A549 (cell line): ENCODE measurements at regions not wholly inside any gene's neighbourhood (a gene's known extent, or its start where the extent isn't known, plus 50 kb on each side); places are given as distances from the start of the nearest gene placed in this dataset.

Experiments
- ATAC-seq, 2 experiments: fragments of 200-7000 bp in 1 of 2; fragments of >200 bp in 1 of 2; cut with Nextera tagmentation in 1 of 2; cut with Tn5 transposase in 1 of 2; 3 replicates each; pipeline versions ENCODE4 v1.8.0 to v1.9.1; 2018 to 2020; ENCODE audit warnings: mild to moderate bottlenecking in 1 of 2, moderate library complexity in 1 of 2
- CTCF ChIA-PET: fragments of 300-600 bp; sonication (Branson Sonifier 250); formaldehyde crosslinking; extraction: SDS; loops from one replicate; lab custom pipeline; 2021; ENCODE audit warnings: antibody characterized with exemption, inconsistent platforms; lab: Yijun Ruan, JAX
- POLR2A ChIA-PET: fragments of 350-600 bp; formaldehyde crosslinking; extraction: SDS; loops from one replicate; lab custom pipeline; 2021; ENCODE audit warnings: antibody characterized with exemption, inconsistent platforms; lab: Yijun Ruan, JAX
- DNase-seq, 2 experiments: peaks; one replicate each; pipeline versions ENCODE4 v3.0.0 to v3.0.0-alpha.2; 2011 to 2016; ENCODE audit warnings: low read depth in 1 of 2, low spot score in 1 of 2
- FAIRE-seq: peaks from 2 replicates; lab custom pipeline; 2011; peaks lifted over from hg19 to GRCh38; lab: Jason Lieb, UNC
- H3K27ac ChIP-seq, 2 experiments: fragments of >200 bp; sonication (Bioruptor Twin); formaldehyde crosslinking; 3 replicates each; pipeline ENCODE4 v1.5.1; 2016 to 2017
- H3K4me1 ChIP-seq: fragments of >200 bp; sonication (Bioruptor Twin); formaldehyde crosslinking; 3 replicates; pipeline ENCODE4 v1.6.1; 2016
- H3K4me2 ChIP-seq: fragments of >200 bp; sonication (Bioruptor Twin); formaldehyde crosslinking; 3 replicates; pipeline ENCODE4 v1.6.1; 2016
- H3K4me3 ChIP-seq: fragments of >200 bp; sonication (Bioruptor Twin); formaldehyde crosslinking; 3 replicates; pipeline ENCODE4 v1.5.1; 2016
- H3K9me3 ChIP-seq: fragments of >200 bp; sonication (Bioruptor Twin); formaldehyde crosslinking; 3 replicates; pipeline ENCODE4 v1.6.1; 2016
- CBX2 ChIP-seq: fragments of 200-600 bp; sonication (generic); IDR thresholded peaks from 2 replicates; pipeline ENCODE4 v1.6.1; 2016; ENCODE audit warnings: low read depth, mild to moderate bottlenecking, borderline replicate concordance
- CEBPB ChIP-seq, 2 experiments: fragments of >200 bp in 1 of 2; sonication (Bioruptor Twin) in 1 of 2; formaldehyde crosslinking in 1 of 2; IDR thresholded peaks; 2 replicates each; pipeline ENCODE4 v1.6.1; 2012 to 2016
- CHD4 ChIP-seq: fragments of 200-600 bp; sonication (generic); IDR thresholded peaks from 2 replicates; pipeline ENCODE4 v1.6.1; 2016; ENCODE audit warnings: antibody characterized with exemption, mild to moderate bottlenecking, borderline replicate concordance
- EHF ChIP-seq: fragments of 250-450 bp; sonication (Bioruptor Pico); IDR thresholded peaks from 2 replicates; pipeline ENCODE4 v1.5.0; 2020; ENCODE audit warnings: mild to moderate bottlenecking
- EP300 ChIP-seq, 2 experiments: fragments of >200 bp; sonication (Bioruptor Twin); formaldehyde crosslinking; IDR thresholded peaks; 2 replicates in 1 of 2; 3 replicates in 1 of 2; pipeline ENCODE4 v1.6.1; 2016 to 2017
- FOXS1 ChIP-seq: fragments of 250-450 bp; sonication (Bioruptor Pico); IDR thresholded peaks from 2 replicates; pipeline ENCODE4 v1.5.0; 2020; ENCODE audit warnings: mild to moderate bottlenecking, moderate library complexity
- GATA3 ChIP-seq: IDR thresholded peaks from 2 replicates; pipeline ENCODE4 v1.6.1; 2012; ENCODE audit warnings: borderline replicate concordance
- HDAC2 ChIP-seq: fragments of 200-600 bp; sonication (generic); IDR thresholded peaks from 2 replicates; pipeline ENCODE4 v1.6.1; 2016
- HEYL ChIP-seq: fragments of 250-450 bp; sonication (Bioruptor Pico); IDR thresholded peaks from 2 replicates; pipeline ENCODE4 v1.8.0; 2021; ENCODE audit warnings: mild to moderate bottlenecking, moderate library complexity
- HOXA7 ChIP-seq: fragments of 250-450 bp; sonication (Bioruptor Pico); IDR thresholded peaks from 2 replicates; pipeline ENCODE4 v1.5.0; 2020; ENCODE audit warnings: mild to moderate bottlenecking, moderate library complexity
- JUN ChIP-seq, 2 experiments: fragments of >200 bp; sonication (Bioruptor Twin); formaldehyde crosslinking; IDR thresholded peaks; 2 replicates in 1 of 2; 3 replicates in 1 of 2; pipeline ENCODE4 v1.6.1; 2016 to 2017
- KDM1A ChIP-seq: fragments of 200-600 bp; sonication (generic); IDR thresholded peaks from 2 replicates; pipeline ENCODE4 v1.6.1; 2016; ENCODE audit warnings: low read depth, mild to moderate bottlenecking
- KDM5A ChIP-seq: fragments of 200-600 bp; sonication (generic); IDR thresholded peaks from 2 replicates; pipeline ENCODE4 v1.6.1; 2016; ENCODE audit warnings: antibody characterized with exemption, mild to moderate bottlenecking
- MAZ ChIP-seq: fragments of 150-350 bp; IDR thresholded peaks from 2 replicates; pipeline ENCODE4 v1.6.1; 2014; ENCODE audit warnings: antibody characterized with exemption, low read depth, low read length, borderline replicate concordance
- NFE2L2 ChIP-seq: fragments of 150-350 bp; conservative IDR thresholded peaks from 2 replicates; pipeline ENCODE4 v1.6.1; 2014; ENCODE audit warnings: low read length
- NPAS2 ChIP-seq: fragments of 250-450 bp; sonication (Bioruptor Pico); IDR thresholded peaks from 2 replicates; pipeline ENCODE4 v1.8.0; 2022; ENCODE audit warnings: mild to moderate bottlenecking, moderate library complexity, borderline replicate concordance
- NR3C1 ChIP-seq: fragments of >200 bp; sonication (Bioruptor Twin); formaldehyde crosslinking; IDR thresholded peaks from 3 replicates; pipeline ENCODE4 v1.6.1; 2017
- RARB ChIP-seq: fragments of 250-450 bp; sonication (Bioruptor Pico); IDR thresholded peaks from 2 replicates; pipeline ENCODE4 v1.8.0; 2021; ENCODE audit warnings: mild to moderate bottlenecking, moderate library complexity
- RCOR1 ChIP-seq: fragments of 150-350 bp; IDR thresholded peaks from 2 replicates; pipeline ENCODE4 v1.6.1; 2014; ENCODE audit warnings: antibody characterized with exemption, low read length, low read depth
- RNF2 ChIP-seq: fragments of 200-600 bp; sonication (generic); IDR thresholded peaks from 2 replicates; pipeline ENCODE4 v1.6.1; 2016; ENCODE audit warnings: low read depth, mild to moderate bottlenecking, antibody characterized with exemption, moderate library complexity, borderline replicate concordance
- SREBF2 ChIP-seq: fragments of 450-650 bp; IDR thresholded peaks from 2 replicates; pipeline ENCODE4 v1.6.1; 2014; ENCODE audit warnings: mild to moderate bottlenecking, moderate library complexity
- TFCP2L1 ChIP-seq: fragments of 250-450 bp; sonication (Bioruptor Pico); IDR thresholded peaks from 2 replicates; pipeline ENCODE4 v1.5.0; 2021; ENCODE audit warnings: mild to moderate bottlenecking
- WGBS: methylation state at CpG from one replicate; pipeline ENCODE4 v1.1.6; 2017; ENCODE audit errors: missing lambda C conversion rate; 5-methylcytosine and 5-hydroxymethylcytosine counted together
- TF ChIP-seq, protein P1 (sequence below): IDR thresholded peaks from 2 replicates; pipeline ENCODE4 v1.6.1; 2012
- TF ChIP-seq, protein P2 (sequence below): fragments of 250-450 bp; sonication (Bioruptor Pico); IDR thresholded peaks from 2 replicates; pipeline ENCODE4 v1.5.0; 2020; ENCODE audit warnings: low read depth, mild to moderate bottlenecking, moderate library complexity
- TF ChIP-seq, protein P3 (sequence below): fragments of 200-600 bp; sonication (generic); IDR thresholded peaks from 2 replicates; pipeline ENCODE4 v1.6.1; 2016; ENCODE audit warnings: antibody characterized with exemption, mild to moderate bottlenecking, moderate library complexity
- TF ChIP-seq, protein P4 (sequence below): fragments of 250-450 bp; sonication (Bioruptor Pico); IDR thresholded peaks from 2 replicates; pipeline ENCODE4 v1.5.0; 2021; ENCODE audit warnings: mild to moderate bottlenecking, moderate library complexity, borderline replicate concordance

DNA sequence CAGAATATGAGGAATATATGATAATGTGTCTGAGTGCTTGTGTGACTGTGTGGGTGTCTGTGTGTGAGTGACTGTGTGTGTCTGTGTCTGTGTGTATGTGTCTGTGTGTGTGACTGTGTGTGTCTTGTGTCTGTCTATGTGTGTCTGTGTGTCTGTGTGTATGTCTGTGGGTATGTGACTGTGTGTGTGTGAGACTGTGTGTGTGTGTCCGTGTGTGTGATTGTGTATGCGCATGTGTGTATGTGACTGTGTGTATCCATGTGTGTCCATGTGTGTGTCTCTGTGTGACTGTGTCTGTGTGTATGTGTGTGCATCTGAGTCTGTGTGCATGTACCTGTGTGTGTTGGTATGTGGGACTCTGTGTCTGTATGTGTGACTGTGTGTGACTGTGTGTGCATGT lies 1361.2 kb upstream of the TMEM132C start:
- H3K4me1 ChIP-seq: no peaks in the 10 kb centered on the region
- WGBS: 92% methylated on average over 2 of the region's 2 CpGs
- no peak for FAIRE-seq
- ChIA-PET CTCF (no interaction called here), POLR2A (no interaction called here)
- H3K9me3 ChIP-seq: no peaks in the 10 kb centered on the region
- H3K27ac ChIP-seq: no peak overlapping the region
- no peak for ATAC-seq
- TF ChIP-seq CEBPB (IDR thresholded peaks at IDR 0.05) (no peak), RCOR1 (no peak), HDAC2 (no peak), HEYL (no peak), FOXS1 (no peak), KDM5A (no peak), NFE2L2 (no peak), TFCP2L1 (CRISPR knock-in tag) (no peak), RNF2 (no peak), CBX2 (no peak), HOXA7 (no peak), NPAS2 (CRISPR knock-in tag) (no peak)
- TF ChIP-seq, protein P1, sequence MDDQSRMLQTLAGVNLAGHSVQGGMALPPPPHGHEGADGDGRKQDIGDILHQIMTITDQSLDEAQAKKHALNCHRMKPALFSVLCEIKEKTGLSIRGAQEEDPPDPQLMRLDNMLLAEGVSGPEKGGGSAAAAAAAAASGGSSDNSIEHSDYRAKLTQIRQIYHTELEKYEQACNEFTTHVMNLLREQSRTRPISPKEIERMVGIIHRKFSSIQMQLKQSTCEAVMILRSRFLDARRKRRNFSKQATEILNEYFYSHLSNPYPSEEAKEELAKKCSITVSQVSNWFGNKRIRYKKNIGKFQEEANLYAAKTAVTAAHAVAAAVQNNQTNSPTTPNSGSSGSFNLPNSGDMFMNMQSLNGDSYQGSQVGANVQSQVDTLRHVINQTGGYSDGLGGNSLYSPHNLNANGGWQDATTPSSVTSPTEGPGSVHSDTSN: no peak
- TF ChIP-seq, protein P2, sequence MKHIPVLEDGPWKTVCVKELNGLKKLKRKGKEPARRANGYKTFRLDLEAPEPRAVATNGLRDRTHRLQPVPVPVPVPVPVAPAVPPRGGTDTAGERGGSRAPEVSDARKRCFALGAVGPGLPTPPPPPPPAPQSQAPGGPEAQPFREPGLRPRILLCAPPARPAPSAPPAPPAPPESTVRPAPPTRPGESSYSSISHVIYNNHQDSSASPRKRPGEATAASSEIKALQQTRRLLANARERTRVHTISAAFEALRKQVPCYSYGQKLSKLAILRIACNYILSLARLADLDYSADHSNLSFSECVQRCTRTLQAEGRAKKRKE: no peak
- TF ChIP-seq, protein P3, sequence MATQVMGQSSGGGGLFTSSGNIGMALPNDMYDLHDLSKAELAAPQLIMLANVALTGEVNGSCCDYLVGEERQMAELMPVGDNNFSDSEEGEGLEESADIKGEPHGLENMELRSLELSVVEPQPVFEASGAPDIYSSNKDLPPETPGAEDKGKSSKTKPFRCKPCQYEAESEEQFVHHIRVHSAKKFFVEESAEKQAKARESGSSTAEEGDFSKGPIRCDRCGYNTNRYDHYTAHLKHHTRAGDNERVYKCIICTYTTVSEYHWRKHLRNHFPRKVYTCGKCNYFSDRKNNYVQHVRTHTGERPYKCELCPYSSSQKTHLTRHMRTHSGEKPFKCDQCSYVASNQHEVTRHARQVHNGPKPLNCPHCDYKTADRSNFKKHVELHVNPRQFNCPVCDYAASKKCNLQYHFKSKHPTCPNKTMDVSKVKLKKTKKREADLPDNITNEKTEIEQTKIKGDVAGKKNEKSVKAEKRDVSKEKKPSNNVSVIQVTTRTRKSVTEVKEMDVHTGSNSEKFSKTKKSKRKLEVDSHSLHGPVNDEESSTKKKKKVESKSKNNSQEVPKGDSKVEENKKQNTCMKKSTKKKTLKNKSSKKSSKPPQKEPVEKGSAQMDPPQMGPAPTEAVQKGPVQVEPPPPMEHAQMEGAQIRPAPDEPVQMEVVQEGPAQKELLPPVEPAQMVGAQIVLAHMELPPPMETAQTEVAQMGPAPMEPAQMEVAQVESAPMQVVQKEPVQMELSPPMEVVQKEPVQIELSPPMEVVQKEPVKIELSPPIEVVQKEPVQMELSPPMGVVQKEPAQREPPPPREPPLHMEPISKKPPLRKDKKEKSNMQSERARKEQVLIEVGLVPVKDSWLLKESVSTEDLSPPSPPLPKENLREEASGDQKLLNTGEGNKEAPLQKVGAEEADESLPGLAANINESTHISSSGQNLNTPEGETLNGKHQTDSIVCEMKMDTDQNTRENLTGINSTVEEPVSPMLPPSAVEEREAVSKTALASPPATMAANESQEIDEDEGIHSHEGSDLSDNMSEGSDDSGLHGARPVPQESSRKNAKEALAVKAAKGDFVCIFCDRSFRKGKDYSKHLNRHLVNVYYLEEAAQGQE: no peak
- no peak for DNase-seq
- H3K4me3 ChIP-seq: no peak overlapping the region
- no peak overlapping the region for H3K4me2 ChIP-seq

DNA sequence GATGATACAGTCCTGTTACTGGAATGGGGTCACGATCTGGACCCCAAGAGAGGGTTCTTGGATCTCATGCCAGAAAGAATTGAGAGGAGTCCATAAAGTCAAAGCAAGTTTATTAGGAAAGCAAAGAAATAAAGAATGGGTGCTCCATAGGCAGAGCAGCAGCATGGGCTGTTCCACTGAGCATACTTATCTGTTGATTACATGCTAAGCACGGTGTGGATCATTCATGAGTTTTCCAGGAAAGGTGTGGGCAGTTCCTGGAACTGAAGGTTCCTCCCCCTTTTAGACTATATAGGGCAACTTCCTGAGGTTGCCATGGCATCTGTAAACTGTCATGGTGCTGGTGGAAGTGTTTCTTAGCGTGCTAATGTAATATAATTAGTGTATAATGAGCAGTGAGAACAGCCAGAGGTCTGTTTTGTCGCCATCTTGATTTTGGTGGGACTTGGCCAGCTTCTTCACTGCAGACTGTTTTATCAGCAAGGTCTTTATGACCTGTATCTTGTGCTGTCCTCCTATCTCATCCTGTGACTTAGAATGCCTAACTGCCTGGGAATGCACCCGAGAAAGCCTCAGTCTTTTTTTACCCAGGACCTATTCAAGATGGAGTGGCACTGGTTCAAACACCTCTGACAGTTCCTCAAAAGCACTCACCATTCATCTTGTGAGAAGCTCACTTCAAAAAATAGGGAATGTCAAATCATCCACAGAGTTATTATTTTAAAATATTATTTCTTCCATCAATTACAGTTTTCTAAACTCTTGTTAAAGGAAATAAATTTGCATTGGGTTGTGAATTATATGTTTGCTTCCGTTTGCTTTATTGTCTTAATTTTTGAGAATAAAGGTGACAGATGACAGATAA lies 1358.8 kb upstream of the TMEM132C start:
- WGBS: 7% methylated on average over 6 of the region's 6 CpGs
- Histone ChIP-seq H3K9me3 (no peaks in the 10 kb centered on the region), H3K27ac (no peak overlapping the region), H3K4me2 (no peak overlapping the region), H3K4me1 (no peaks in the 10 kb centered on the region), H3K4me3 (no peak overlapping the region)
- FAIRE-seq (no peak), DNase-seq (no peak)
- POLR2A ChIA-PET: no interaction called here
- TF ChIP-seq RARB (CRISPR knock-in tag) (no peak), KDM1A (no peak), HDAC2 (no peak), CHD4 (no peak), GATA3 (no peak), JUN (IDR thresholded peaks at IDR 0.05) (no peak), NR3C1 (no peak), EHF (no peak), SREBF2 (no peak), FOXS1 (no peak), MAZ (no peak), NPAS2 (CRISPR knock-in tag) (no peak), EP300 (IDR thresholded peaks at IDR 0.05) (no peak)
- TF ChIP-seq, protein P3: no peak
- TF ChIP-seq, protein P4, sequence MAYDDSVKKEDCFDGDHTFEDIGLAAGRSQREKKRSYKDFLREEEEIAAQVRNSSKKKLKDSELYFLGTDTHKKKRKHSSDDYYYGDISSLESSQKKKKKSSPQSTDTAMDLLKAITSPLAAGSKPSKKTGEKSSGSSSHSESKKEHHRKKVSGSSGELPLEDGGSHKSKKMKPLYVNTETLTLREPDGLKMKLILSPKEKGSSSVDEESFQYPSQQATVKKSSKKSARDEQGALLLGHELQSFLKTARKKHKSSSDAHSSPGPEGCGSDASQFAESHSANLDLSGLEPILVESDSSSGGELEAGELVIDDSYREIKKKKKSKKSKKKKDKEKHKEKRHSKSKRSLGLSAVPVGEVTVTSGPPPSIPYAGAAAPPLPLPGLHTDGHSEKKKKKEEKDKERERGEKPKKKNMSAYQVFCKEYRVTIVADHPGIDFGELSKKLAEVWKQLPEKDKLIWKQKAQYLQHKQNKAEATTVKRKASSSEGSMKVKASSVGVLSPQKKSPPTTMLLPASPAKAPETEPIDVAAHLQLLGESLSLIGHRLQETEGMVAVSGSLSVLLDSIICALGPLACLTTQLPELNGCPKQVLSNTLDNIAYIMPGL (CRISPR knock-in tag): no peak
- TF ChIP-seq, all 56 proteins: peak for 0
- ATAC-seq: no peak
- CTCF ChIA-PET: no interaction called here
